ENCODE measurements at regions not wholly inside any gene's neighbourhood (a gene's known extent, or its start where the extent isn't known, plus 50 kb on each side); places are given as distances from the start of the nearest gene placed in this dataset.
A peak's percentile ranks its signal among the peaks of the same experiment; 100 is the strongest.
"Not testable (repeated sequence)": the region's sequence is repeated elsewhere in the genome, so short reads cannot be mapped to it uniquely, and the experiment has no call there.

DNA sequence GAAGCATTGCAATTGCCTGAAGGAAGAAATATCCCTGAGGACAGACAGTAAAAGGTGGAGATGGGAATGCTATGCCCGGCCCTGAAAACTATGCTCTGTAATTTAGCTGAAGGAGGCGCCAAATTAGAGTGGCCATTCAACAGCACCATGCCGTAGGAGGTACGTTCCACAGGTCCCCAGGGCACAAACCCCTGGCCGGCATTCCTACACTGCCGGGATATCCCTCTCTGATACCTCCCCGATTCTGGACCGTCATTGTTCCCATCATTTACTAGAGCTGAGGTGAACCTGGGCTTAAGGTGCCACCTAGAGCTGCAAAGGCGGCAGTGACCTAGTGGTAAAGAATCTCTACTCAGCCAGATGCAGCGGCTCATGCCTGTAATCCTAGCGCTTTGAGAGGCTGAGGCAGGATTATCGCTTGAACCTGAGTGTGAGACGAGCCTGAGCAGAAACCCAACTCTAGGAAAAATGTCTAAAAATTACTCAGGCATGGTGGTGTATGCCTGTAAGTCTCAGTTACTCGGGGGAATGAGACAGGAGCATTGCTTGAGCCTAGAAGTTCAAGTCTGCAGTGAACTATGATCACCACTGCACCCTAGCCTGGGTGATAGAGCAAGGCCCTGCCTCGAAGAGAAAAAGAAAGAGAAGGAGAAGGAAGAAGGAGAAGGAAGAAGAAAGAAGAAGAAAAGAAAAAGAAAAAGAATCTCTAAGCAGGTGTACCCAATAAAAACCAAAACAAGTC lies 53.0 kb upstream of the TNKS2 start:
- TF ChIP-seq, protein P1, sequence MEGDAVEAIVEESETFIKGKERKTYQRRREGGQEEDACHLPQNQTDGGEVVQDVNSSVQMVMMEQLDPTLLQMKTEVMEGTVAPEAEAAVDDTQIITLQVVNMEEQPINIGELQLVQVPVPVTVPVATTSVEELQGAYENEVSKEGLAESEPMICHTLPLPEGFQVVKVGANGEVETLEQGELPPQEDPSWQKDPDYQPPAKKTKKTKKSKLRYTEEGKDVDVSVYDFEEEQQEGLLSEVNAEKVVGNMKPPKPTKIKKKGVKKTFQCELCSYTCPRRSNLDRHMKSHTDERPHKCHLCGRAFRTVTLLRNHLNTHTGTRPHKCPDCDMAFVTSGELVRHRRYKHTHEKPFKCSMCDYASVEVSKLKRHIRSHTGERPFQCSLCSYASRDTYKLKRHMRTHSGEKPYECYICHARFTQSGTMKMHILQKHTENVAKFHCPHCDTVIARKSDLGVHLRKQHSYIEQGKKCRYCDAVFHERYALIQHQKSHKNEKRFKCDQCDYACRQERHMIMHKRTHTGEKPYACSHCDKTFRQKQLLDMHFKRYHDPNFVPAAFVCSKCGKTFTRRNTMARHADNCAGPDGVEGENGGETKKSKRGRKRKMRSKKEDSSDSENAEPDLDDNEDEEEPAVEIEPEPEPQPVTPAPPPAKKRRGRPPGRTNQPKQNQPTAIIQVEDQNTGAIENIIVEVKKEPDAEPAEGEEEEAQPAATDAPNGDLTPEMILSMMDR (IDR thresholded peaks at IDR 0.05; ENCODE audit: insufficient read depth, low read depth, low read length, missing control alignments), result peak; percentile 26
- no peak overlapping the region for H3K4me3 ChIP-seq (ENCODE audit: low read depth, low read length)
- peak; percentile 16 for DNase-seq (ENCODE audit: low read depth)

DNA sequence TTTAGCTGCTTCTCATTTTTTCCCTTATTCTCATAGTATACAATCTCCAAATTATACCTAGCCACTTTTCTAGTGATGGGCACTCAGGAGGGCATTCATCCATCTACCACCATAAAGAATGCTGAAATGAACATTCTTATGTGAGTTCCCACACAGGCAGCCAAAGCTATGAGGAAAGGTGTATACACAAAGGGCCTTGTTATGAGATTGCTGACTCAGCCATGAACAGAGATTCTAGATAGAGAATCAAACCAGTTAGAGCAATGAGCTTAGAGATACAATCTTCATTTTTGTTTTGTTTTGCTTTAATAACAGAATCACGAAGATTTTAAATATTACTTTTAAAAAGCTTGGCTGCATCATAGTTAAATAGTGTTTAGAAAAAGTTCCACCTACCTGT lies 54.8 kb upstream of the TNKS2 start:
- H3K4me3 ChIP-seq (ENCODE audit: low read depth, low read length), result no peak overlapping the region
- TF ChIP-seq, protein P1 (IDR thresholded peaks at IDR 0.05; ENCODE audit: insufficient read depth, low read depth, low read length, missing control alignments), result no peak
- no peak for DNase-seq (ENCODE audit: low read depth)

DNA sequence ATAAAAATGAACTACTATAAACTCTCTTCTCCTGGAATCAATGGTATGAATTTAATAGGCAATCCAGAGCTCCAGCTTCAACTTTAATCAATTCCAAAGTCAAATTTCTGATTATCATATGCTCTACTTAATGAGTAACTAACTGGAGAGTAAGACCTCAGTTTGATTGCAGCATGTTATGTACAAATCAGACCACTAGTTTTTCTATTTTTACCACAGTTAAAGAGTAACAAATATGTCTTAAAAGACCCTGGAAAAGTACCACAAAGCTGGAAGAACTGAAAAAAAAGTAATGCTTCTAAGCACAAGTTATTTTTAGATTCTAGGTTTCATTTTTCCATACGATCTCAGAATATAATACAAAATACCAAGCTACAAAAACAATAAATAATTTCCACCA lies 56.0 kb upstream of the TNKS2 start:
- H3K4me3 ChIP-seq (ENCODE audit: low read depth, low read length), result no peak overlapping the region
- no peak for DNase-seq (ENCODE audit: low read depth)
- TF ChIP-seq, protein P1 (IDR thresholded peaks at IDR 0.05; ENCODE audit: insufficient read depth, low read depth, low read length, missing control alignments), result no peak

DNA sequence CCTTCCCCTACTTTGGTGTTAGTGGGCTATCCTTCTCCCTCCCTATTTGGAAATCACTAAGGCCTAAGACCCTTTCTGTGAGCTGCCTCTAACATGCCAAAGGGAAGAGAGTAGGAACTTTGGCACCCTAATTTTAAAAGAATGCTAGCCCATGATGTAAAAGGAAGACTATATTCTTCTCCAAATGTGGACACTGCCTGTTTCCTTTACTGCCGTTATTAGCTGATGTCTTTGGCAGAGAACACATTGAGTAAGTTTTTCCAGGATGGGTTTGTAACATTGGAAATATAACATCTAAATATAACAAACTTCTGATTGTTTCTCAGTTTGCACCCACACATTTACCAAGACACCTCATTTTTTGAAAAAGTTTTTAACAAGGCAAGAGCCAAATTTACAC lies 56.9 kb upstream of the TNKS2 start:
- no peak overlapping the region for H3K4me3 ChIP-seq (ENCODE audit: low read depth, low read length)
- no peak for DNase-seq (ENCODE audit: low read depth)
- TF ChIP-seq, protein P1 (IDR thresholded peaks at IDR 0.05; ENCODE audit: insufficient read depth, low read depth, low read length, missing control alignments), result no peak

DNA sequence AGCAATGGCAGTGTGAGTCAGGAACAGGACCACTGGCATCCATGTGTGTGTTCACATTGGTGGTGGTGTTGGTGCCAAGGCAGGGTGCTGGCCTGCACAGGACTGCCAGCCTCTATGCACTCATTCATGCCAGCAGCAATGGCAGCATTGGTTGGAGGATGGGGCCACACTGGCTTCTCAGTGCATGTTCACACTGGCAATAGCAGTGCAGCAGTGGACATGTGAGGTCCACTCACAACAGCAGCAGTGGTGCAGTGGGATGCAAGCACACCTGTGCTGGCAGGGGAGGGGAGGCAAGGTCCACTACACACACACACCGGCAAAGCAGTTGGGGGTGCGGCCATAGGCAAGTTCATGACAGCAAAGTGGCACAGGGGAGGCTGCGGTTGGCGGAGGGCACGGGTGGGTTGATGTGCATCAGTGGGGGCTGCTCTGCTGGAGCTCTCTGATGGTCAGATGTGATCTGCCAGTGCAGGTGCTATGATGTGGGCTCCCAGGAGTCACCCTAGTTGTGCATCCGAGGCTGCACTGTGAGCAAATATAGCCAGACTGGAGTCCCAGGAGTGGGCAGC lies 57.8 kb upstream of the TNKS2 start:
- no peak for DNase-seq (ENCODE audit: low read depth)
- H3K4me3 ChIP-seq (ENCODE audit: low read depth, low read length), result no peak overlapping the region

DNA sequence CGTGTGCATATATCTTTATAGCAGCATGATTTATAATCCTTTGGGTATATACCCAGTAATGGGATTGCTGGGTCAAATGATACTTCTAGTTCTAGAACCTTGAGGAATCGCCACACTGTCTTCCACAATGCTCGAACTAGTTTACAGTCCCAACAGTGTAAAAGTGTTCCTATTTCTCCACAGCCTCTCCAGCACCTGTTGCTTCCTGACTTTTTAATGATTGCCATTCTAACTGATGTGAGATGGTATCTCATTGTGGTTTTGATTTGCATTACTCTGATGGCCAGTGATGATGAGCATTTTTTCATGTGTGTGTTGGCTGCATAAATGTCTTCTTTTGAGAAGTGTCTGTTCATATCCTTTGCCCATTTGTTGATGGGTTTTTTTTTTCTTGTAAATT lies 66.0 kb upstream of the TNKS2 start:
- not testable (repeated sequence) for H3K4me3 ChIP-seq (ENCODE audit: low read depth, low read length); DNase-seq (ENCODE audit: low read depth)

More for the DNA sequence above, 57.8 kb upstream of the TNKS2 start:
- TF ChIP-seq, protein P1 (IDR thresholded peaks at IDR 0.05; ENCODE audit: insufficient read depth, low read depth, low read length, missing control alignments), result no peak

DNA sequence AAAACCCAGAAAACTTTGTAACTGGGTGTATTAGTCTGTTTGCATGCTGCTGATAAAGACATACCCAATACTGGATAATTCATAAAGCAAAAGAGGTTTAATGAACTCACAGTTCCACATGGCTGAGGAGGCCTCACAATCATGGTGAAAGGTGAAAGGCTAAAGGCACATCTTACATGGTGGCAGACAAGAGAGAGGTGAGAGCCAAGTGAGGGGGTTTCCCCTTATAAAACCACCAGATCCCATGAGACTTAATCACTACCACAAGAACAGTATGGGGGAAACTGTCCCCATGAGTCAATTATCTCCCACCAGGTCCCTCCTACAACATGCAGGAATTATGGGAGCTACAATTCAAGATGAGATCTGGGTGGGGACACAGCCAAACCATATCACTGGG lies 68.9 kb upstream of the TNKS2 start:
- not testable (repeated sequence) for H3K4me3 ChIP-seq (ENCODE audit: low read depth, low read length); DNase-seq (ENCODE audit: low read depth)

DNA sequence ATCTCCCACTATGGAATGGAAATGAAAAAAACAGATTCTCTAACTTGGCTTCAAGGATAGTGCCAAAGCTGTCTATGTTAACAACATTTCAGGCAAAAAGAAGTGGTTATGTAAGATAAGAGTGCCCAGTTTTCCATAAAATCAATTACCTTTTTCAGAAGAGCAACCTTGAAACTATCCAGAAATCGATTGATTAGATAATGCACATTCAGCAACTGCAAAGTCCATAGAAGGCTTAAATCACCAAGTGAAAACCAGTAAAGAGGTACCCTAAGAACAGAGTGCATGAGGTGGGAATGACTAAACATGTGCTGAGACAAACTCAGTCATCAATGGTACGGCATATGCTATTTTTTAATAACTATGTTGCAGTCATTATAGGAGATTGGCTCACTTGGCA lies 71.9 kb upstream of the TNKS2 start:
- TF ChIP-seq, protein P1 (IDR thresholded peaks at IDR 0.05; ENCODE audit: insufficient read depth, low read depth, low read length, missing control alignments), result no peak
- DNase-seq (ENCODE audit: low read depth), result no peak
- no peak overlapping the region for H3K4me3 ChIP-seq (ENCODE audit: low read depth, low read length)

Measured in GM12865 (cell line).